ENCODE measurements at regions not wholly inside any gene's neighbourhood (a gene's known extent, or its start where the extent isn't known, plus 50 kb on each side); places are given as distances from the start of the nearest gene placed in this dataset.

DNA sequence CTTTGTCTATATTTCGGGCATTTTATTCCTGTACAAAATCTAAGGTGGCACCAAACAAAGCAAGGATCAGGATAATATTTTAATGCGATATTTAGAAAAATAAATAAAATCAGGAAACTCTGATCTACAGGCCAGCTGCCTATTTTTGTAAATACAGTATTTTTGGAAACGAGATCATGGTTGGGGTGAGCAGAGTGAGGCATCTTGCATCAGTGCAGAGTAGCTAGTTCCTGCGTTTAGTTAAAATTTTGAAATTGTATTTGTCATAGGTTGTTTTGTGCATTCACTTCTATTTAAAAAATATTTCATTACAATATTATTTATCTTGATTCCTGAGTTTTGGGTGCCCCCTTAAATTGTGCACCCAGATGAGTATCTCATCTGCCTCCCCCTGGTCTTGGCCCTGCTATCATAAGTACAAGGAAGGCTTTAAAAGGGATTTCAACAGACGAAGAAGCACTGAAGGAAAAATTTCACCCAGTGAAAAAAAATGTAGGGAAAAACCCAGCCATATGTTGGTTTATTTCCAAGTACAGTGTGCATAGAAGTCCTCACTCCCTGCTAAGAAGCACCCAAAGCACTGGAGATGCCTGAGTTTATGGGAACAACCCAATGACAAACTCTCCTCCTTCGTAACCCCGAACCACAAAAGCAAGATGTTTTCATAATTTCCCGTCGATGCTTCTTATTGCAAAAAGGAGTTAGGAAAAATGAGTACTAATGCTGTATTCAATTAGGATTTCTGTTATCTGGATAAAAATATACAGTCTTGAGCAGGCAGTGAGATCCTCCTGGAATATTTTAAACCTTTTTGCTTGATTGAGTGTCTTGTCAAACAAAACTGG is 304.7 kb upstream of the CLINT1 start (continued):
- TF ChIP-seq ZNF615 (CRISPR knock-in tag; IDR thresholded peaks at IDR 0.05; ENCODE audit: borderline replicate concordance), result no peak
- TF ChIP-seq NFYC (CRISPR knock-in tag; IDR thresholded peaks at IDR 0.05), result no peak
- TF ChIP-seq ARNTL (CRISPR knock-in tag; IDR thresholded peaks at IDR 0.05), result no peak

DNA sequence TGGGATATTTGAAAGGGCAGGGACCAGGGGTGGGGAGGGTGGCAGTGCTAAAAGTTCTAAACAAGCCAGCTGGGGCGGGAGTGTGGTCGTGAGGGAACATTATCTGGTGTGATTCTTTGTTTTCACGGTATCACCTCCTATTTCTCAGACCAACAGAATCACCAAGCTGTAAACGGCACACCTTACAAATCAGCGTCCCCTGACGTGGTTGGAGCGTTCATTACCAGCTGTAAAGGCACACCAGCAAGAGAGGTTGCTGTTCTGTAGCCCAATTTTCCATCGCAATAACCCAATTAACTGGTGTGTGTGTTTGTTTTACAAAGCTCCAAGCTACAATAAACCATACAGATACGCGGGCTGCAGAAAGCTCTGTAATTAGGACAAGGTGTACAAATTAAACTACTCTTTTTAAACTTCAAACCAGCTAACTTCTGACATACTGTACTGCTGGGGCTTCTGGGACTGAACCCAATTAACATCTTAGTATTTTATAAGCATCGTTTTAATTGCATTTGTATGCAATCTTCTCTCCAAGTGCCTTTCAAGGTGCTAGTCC is 303.6 kb upstream of the CLINT1 start:
- FAIRE-seq (no peak), ATAC-seq (no peak), DNase-seq (ENCODE audit: low spot score) (no peak)
- Histone ChIP-seq H2AFZ (ENCODE audit: low read length) (no peak overlapping the region), H3K27ac (ENCODE audit: extremely low read length, insufficient read depth, low read length) (no peak overlapping the region), H3K4me3 (replicated peaks in 1 of 3; ENCODE audit: insufficient read depth in 1 of 3, low read depth in 2 of 3, low read length in 3 of 3) (no peak overlapping the region), H3K4me1 (ENCODE audit: insufficient read depth, low read length) (no peaks in the 10 kb centered on the region), H3K27me3 (ENCODE audit: control insufficient read depth in 1 of 2, insufficient read depth in 2 of 2, low read length in 2 of 2) (peaks cover 0 to 7% of the 10 kb centered on the region in 2 experiments; a peak in 2 of 5 replicates), H3K36me3 (replicated peaks in 1 of 2; ENCODE audit: control insufficient read depth in 1 of 2, insufficient read depth in 2 of 2, low read length in 2 of 2) (no peaks in the 10 kb centered on the region), H3K79me2 (ENCODE audit: insufficient read depth, low read length) (no peaks in the 10 kb centered on the region), H3K9me3 (ENCODE audit: low read length) (no peaks in the 10 kb centered on the region), H3K4me2 (ENCODE audit: low read depth, low read length) (no peak overlapping the region), H3K9ac (ENCODE audit: insufficient read depth, low read depth, low read length) (no peak overlapping the region), H4K20me1 (ENCODE audit: insufficient read depth, low read length) (no peaks in the 10 kb centered on the region)
- ChIA-PET CTCF (ENCODE audit: low intra/inter-chr PET ratio, low total read pairs) (no interaction called here), POLR2A (no interaction called here)
- in situ Hi-C loops (cut with HindIII; ENCODE audit: extremely low pct_ligation_motif_present, low pct_unique_long_range_greater_than_20kb), result no loop called here
- no TSS peak for BruUV-seq (replicated peaks)
- WGBS (ENCODE audit: low lambda C conversion rate), result 42% methylated on average over 5 of the region's 11 CpGs
- intact Hi-C loops (cut with micrococcal nuclease; ENCODE audit: unreplicated experiment), result no loop called here
- TF ChIP-seq HOXA3 (CRISPR knock-in tag; IDR thresholded peaks at IDR 0.05) (no peak), BCL3 (CRISPR knock-in tag; IDR thresholded peaks at IDR 0.05) (no peak), FOXC1 (CRISPR knock-in tag; IDR thresholded peaks at IDR 0.05; ENCODE audit: borderline replicate concordance) (no peak), ZSCAN22 (CRISPR knock-in tag; IDR thresholded peaks at IDR 0.05) (no peak), PHF5A (CRISPR knock-in tag; IDR thresholded peaks at IDR 0.05; ENCODE audit: low read depth, unreplicated experiment) (no peak)
